WTC11 (cell line): ENCODE measurements at regions not wholly inside any gene's neighbourhood (a gene's known extent, or its start where the extent isn't known, plus 50 kb on each side); places are given as distances from the start of the nearest gene placed in this dataset.

Experiments used
- ATAC-seq: fragments of 200-7000 bp; cut with Tn5 transposase; 2 replicates; pipeline ENCODE4 v1.10.0; 2021; ENCODE audit warnings: mild to moderate bottlenecking, moderate library complexity
- CTCF ChIA-PET: fragments of 300-600 bp; sonication (Branson Sonifier 250); formaldehyde crosslinking; loops from one replicate; lab custom pipeline; 2021; ENCODE audit warnings: antibody characterized with exemption; lab: Charles Lee
- POLR2A ChIA-PET: fragments of 350-600 bp; sonication (Branson Sonifier 250); formaldehyde crosslinking; loops from one replicate; lab custom pipeline; 2021; ENCODE audit warnings: antibody characterized with exemption; lab: Charles Lee
- DNase-seq: peaks from one replicate; pipeline ENCODE4 v3.0.0; 2021; ENCODE audit warnings: low spot score
- H3K27ac Mint-ChIP-seq: 2 replicates; pipeline ENCODE4 v1.8.0; 2021; ENCODE audit warnings: mixed read lengths
- H3K27me3 Mint-ChIP-seq: 2 replicates; pipeline ENCODE4 v1.8.0; 2021; ENCODE audit warnings: low read depth, mild to moderate bottlenecking, moderate library complexity, mixed read lengths
- H3K36me3 Mint-ChIP-seq: 2 replicates; pipeline ENCODE4 v1.8.0; 2021; ENCODE audit warnings: mixed read lengths
- H3K4me1 Mint-ChIP-seq: 2 replicates; pipeline ENCODE4 v1.8.0; 2022; ENCODE audit warnings: mixed read lengths
- H3K4me3 Mint-ChIP-seq: 2 replicates; pipeline ENCODE4 v1.8.0; 2021; ENCODE audit warnings: mild to moderate bottlenecking, moderate library complexity, mixed read lengths
- H3K9me3 Mint-ChIP-seq: 2 replicates; pipeline ENCODE4 v1.8.0; 2021; ENCODE audit warnings: mixed read lengths
- ATF1 ChIP-seq: sonication (generic); formaldehyde crosslinking; IDR thresholded peaks from 2 replicates; pipeline ENCODE4 v1.8.1; 2023; ENCODE audit warnings: mild to moderate bottlenecking, moderate library complexity, missing genetic modification reagents
- FOXJ3 ChIP-seq: sonication (generic); formaldehyde crosslinking; IDR thresholded peaks from 2 replicates; pipeline ENCODE4 v1.9.0; 2021; ENCODE audit warnings: missing genetic modification reagents, mild to moderate bottlenecking, borderline replicate concordance
- GRHL2 ChIP-seq: fragments of 250-450 bp; sonication (Bioruptor Pico); IDR thresholded peaks from 2 replicates; pipeline ENCODE4 v1.8.0; 2022; ENCODE audit warnings: mild to moderate bottlenecking, moderate library complexity; ENCODE audit not compliant: insufficient replicate concordance, severe bottlenecking
- HMGA2 ChIP-seq: fragments of 250-450 bp; sonication (Bioruptor Pico); IDR thresholded peaks from 2 replicates; pipeline ENCODE4 v1.4.0; 2021; ENCODE audit warnings: mild to moderate bottlenecking, moderate library complexity
- KAT7 ChIP-seq: sonication (generic); formaldehyde crosslinking; IDR thresholded peaks from 2 replicates; pipeline ENCODE4 v1.8.1; 2023; ENCODE audit warnings: missing genetic modification reagents, mild to moderate bottlenecking, borderline replicate concordance
- MYBL2 ChIP-seq: sonication (generic); formaldehyde crosslinking; IDR thresholded peaks from 2 replicates; pipeline ENCODE4 v1.8.1; 2023; ENCODE audit warnings: mild to moderate bottlenecking, moderate library complexity, missing genetic modification reagents
- SOX15 ChIP-seq: fragments of 250-450 bp; sonication (Bioruptor Pico); IDR thresholded peaks from 2 replicates; pipeline ENCODE4 v1.9.0; 2021; ENCODE audit warnings: mild to moderate bottlenecking
- TEAD1 ChIP-seq: sonication (generic); formaldehyde crosslinking; IDR thresholded peaks from 2 replicates; pipeline ENCODE4 v1.8.0; 2022; ENCODE audit warnings: mild to moderate bottlenecking, missing genetic modification reagents
- ZNF121 ChIP-seq: sonication (generic); formaldehyde crosslinking; IDR thresholded peaks from 2 replicates; pipeline ENCODE4 v1.8.0; 2023; ENCODE audit warnings: missing genetic modification reagents
- ZNF416 ChIP-seq: fragments of 250-450 bp; sonication (Bioruptor Pico); IDR thresholded peaks from 2 replicates; pipeline ENCODE4 v1.9.0; 2021; ENCODE audit warnings: mild to moderate bottlenecking, inconsistent platforms
- ZNF423 ChIP-seq: fragments of 250-450 bp; sonication (Bioruptor Pico); IDR thresholded peaks from 2 replicates; pipeline ENCODE4 v2.1.2; 2022; ENCODE audit warnings: mild to moderate bottlenecking, moderate library complexity
- TF ChIP-seq, protein P1 (sequence below): fragments of 250-450 bp; sonication (Bioruptor Pico); IDR thresholded peaks from 2 replicates; pipeline ENCODE4 v1.9.0; 2021; ENCODE audit warnings: mild to moderate bottlenecking
- TF ChIP-seq, protein P2 (sequence below): sonication (generic); formaldehyde crosslinking; IDR thresholded peaks from 2 replicates; pipeline ENCODE4 v1.8.0; 2022; ENCODE audit warnings: mild to moderate bottlenecking, missing genetic modification reagents
- TF ChIP-seq, protein P3 (sequence below): sonication (generic); formaldehyde crosslinking; IDR thresholded peaks from 2 replicates; pipeline ENCODE4 v1.8.0; 2022; ENCODE audit warnings: mild to moderate bottlenecking, missing genetic modification reagents
- TF ChIP-seq, protein P4 (sequence below): sonication (generic); formaldehyde crosslinking; IDR thresholded peaks from 2 replicates; pipeline ENCODE4 v1.8.0; 2023; ENCODE audit warnings: missing genetic modification reagents
- TF ChIP-seq, protein P5 (sequence below): fragments of 250-450 bp; sonication (Bioruptor Pico); IDR thresholded peaks from 2 replicates; pipeline ENCODE4 v1.8.0; 2021; ENCODE audit warnings: mild to moderate bottlenecking
- TF ChIP-seq, protein P6 (sequence below): sonication (generic); formaldehyde crosslinking; IDR thresholded peaks from 2 replicates; pipeline ENCODE4 v1.8.1; 2023; ENCODE audit warnings: mild to moderate bottlenecking, moderate library complexity, missing genetic modification reagents
- TF ChIP-seq, protein P7 (sequence below): sonication (generic); formaldehyde crosslinking; IDR thresholded peaks from 2 replicates; pipeline ENCODE4 v1.8.0; 2023; ENCODE audit warnings: mild to moderate bottlenecking, missing genetic modification reagents
- TF ChIP-seq, protein P8 (sequence below): sonication (generic); formaldehyde crosslinking; IDR thresholded peaks from 2 replicates; pipeline ENCODE4 v1.8.1; 2023; ENCODE audit warnings: mild to moderate bottlenecking, missing genetic modification reagents, borderline replicate concordance

DNA sequence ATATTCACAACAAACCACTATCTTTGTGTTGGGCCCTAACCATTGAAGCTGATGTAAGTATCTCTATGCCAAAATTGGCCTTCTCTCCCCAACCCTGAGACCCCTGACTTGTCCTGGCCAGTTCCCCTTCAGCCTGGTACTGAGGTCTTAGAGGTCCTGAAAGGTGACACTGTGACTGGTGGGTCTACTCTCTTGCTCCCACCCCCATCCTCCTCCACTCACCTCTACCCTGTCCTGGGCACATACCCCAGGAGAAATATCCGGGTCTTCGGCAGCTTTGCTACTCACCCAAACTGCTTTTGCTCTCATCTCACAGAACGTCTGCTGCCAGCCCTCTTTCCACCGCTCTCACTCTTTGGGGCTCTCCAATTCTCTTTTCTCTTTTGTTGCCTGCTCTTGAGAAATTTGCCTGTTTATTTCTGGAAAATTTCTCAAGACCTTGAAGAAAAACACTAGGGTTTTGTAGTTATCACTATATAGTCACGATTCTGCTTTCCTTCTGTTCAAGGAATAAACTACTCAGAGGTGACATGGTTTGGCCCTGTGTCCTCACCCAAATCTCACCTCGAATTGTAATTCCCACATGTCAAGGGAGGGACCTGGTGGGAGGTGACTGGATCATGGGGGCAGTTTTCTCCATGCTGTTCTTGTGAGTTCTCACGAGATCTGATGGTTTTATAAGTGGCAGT lies 133.8 kb upstream of the PKDCC start (continued):
- TF ChIP-seq, protein P1, sequence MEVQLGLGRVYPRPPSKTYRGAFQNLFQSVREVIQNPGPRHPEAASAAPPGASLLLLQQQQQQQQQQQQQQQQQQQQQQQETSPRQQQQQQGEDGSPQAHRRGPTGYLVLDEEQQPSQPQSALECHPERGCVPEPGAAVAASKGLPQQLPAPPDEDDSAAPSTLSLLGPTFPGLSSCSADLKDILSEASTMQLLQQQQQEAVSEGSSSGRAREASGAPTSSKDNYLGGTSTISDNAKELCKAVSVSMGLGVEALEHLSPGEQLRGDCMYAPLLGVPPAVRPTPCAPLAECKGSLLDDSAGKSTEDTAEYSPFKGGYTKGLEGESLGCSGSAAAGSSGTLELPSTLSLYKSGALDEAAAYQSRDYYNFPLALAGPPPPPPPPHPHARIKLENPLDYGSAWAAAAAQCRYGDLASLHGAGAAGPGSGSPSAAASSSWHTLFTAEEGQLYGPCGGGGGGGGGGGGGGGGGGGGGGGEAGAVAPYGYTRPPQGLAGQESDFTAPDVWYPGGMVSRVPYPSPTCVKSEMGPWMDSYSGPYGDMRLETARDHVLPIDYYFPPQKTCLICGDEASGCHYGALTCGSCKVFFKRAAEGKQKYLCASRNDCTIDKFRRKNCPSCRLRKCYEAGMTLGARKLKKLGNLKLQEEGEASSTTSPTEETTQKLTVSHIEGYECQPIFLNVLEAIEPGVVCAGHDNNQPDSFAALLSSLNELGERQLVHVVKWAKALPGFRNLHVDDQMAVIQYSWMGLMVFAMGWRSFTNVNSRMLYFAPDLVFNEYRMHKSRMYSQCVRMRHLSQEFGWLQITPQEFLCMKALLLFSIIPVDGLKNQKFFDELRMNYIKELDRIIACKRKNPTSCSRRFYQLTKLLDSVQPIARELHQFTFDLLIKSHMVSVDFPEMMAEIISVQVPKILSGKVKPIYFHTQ (CRISPR knock-in tag): no peak
- TF ChIP-seq ZNF121 (no peak), GRHL2 (CRISPR knock-in tag) (no peak), KAT7 (CRISPR knock-in tag) (no peak), HMGA2 (no peak), SOX15 (CRISPR knock-in tag) (no peak), MYBL2 (CRISPR knock-in tag) (no peak), TEAD1 (no peak)
- TF ChIP-seq, protein P2, sequence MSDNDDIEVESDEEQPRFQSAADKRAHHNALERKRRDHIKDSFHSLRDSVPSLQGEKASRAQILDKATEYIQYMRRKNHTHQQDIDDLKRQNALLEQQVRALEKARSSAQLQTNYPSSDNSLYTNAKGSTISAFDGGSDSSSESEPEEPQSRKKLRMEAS: no peak
- TF ChIP-seq, protein P3, sequence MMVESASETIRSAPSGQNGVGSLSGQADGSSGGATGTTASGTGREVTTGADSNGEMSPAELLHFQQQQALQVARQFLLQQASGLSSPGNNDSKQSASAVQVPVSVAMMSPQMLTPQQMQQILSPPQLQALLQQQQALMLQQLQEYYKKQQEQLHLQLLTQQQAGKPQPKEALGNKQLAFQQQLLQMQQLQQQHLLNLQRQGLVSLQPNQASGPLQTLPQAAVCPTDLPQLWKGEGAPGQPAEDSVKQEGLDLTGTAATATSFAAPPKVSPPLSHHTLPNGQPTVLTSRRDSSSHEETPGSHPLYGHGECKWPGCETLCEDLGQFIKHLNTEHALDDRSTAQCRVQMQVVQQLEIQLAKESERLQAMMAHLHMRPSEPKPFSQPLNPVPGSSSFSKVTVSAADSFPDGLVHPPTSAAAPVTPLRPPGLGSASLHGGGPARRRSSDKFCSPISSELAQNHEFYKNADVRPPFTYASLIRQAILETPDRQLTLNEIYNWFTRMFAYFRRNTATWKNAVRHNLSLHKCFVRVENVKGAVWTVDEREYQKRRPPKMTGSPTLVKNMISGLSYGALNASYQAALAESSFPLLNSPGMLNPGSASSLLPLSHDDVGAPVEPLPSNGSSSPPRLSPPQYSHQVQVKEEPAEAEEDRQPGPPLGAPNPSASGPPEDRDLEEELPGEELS (CRISPR knock-in tag): no peak
- TF ChIP-seq, all 79 proteins: peak for 0

DNA sequence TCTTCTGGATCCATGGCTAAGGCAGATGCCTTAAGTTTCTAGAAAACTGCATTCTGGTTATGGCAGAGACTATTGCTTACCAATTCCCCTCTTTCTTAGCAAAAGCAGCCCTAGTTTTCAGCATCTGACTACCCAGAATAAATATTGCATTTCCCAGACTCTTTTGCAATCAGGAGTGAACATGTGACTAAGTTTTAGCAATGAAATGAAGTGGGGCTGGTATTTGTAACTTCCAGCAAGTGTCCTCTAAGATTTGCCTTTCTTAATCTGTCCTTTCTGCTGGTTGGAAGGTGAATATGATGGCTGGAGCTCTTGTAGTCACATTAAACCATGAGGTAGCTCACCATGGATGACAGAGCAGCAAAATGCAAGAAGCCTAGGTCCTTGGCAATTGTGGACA lies 132.9 kb upstream of the PKDCC start:
- H3K27ac Mint-ChIP-seq: no peak overlapping the region
- no peaks in the 10 kb centered on the region for H3K4me1 Mint-ChIP-seq
- no peaks in the 10 kb centered on the region for H3K9me3 Mint-ChIP-seq
- no peak overlapping the region for H3K4me3 Mint-ChIP-seq
- H3K27me3 Mint-ChIP-seq: no peaks in the 10 kb centered on the region
- ATAC-seq (no peak), DNase-seq (no peak)
- POLR2A ChIA-PET: no interaction called here
- no peak for TF ChIP-seq ZNF416 (CRISPR knock-in tag)
- TF ChIP-seq, protein P4, sequence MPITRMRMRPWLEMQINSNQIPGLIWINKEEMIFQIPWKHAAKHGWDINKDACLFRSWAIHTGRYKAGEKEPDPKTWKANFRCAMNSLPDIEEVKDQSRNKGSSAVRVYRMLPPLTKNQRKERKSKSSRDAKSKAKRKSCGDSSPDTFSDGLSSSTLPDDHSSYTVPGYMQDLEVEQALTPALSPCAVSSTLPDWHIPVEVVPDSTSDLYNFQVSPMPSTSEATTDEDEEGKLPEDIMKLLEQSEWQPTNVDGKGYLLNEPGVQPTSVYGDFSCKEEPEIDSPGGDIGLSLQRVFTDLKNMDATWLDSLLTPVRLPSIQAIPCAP (CRISPR knock-in tag): no peak
- no peak for TF ChIP-seq FOXJ3 (CRISPR knock-in tag)
- TF ChIP-seq, protein P5, sequence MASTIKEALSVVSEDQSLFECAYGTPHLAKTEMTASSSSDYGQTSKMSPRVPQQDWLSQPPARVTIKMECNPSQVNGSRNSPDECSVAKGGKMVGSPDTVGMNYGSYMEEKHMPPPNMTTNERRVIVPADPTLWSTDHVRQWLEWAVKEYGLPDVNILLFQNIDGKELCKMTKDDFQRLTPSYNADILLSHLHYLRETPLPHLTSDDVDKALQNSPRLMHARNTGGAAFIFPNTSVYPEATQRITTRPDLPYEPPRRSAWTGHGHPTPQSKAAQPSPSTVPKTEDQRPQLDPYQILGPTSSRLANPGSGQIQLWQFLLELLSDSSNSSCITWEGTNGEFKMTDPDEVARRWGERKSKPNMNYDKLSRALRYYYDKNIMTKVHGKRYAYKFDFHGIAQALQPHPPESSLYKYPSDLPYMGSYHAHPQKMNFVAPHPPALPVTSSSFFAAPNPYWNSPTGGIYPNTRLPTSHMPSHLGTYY (CRISPR knock-in tag): no peak
- TF ChIP-seq, protein P6, sequence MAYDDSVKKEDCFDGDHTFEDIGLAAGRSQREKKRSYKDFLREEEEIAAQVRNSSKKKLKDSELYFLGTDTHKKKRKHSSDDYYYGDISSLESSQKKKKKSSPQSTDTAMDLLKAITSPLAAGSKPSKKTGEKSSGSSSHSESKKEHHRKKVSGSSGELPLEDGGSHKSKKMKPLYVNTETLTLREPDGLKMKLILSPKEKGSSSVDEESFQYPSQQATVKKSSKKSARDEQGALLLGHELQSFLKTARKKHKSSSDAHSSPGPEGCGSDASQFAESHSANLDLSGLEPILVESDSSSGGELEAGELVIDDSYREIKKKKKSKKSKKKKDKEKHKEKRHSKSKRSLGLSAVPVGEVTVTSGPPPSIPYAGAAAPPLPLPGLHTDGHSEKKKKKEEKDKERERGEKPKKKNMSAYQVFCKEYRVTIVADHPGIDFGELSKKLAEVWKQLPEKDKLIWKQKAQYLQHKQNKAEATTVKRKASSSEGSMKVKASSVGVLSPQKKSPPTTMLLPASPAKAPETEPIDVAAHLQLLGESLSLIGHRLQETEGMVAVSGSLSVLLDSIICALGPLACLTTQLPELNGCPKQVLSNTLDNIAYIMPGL (CRISPR knock-in tag): no peak
- TF ChIP-seq ATF1 (CRISPR knock-in tag): no peak
- TF ChIP-seq, protein P7, sequence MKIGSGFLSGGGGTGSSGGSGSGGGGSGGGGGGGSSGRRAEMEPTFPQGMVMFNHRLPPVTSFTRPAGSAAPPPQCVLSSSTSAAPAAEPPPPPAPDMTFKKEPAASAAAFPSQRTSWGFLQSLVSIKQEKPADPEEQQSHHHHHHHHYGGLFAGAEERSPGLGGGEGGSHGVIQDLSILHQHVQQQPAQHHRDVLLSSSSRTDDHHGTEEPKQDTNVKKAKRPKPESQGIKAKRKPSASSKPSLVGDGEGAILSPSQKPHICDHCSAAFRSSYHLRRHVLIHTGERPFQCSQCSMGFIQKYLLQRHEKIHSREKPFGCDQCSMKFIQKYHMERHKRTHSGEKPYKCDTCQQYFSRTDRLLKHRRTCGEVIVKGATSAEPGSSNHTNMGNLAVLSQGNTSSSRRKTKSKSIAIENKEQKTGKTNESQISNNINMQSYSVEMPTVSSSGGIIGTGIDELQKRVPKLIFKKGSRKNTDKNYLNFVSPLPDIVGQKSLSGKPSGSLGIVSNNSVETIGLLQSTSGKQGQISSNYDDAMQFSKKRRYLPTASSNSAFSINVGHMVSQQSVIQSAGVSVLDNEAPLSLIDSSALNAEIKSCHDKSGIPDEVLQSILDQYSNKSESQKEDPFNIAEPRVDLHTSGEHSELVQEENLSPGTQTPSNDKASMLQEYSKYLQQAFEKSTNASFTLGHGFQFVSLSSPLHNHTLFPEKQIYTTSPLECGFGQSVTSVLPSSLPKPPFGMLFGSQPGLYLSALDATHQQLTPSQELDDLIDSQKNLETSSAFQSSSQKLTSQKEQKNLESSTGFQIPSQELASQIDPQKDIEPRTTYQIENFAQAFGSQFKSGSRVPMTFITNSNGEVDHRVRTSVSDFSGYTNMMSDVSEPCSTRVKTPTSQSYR (CRISPR knock-in tag): no peak
- TF ChIP-seq ZNF423 (CRISPR knock-in tag): no peak
- TF ChIP-seq, protein P8, sequence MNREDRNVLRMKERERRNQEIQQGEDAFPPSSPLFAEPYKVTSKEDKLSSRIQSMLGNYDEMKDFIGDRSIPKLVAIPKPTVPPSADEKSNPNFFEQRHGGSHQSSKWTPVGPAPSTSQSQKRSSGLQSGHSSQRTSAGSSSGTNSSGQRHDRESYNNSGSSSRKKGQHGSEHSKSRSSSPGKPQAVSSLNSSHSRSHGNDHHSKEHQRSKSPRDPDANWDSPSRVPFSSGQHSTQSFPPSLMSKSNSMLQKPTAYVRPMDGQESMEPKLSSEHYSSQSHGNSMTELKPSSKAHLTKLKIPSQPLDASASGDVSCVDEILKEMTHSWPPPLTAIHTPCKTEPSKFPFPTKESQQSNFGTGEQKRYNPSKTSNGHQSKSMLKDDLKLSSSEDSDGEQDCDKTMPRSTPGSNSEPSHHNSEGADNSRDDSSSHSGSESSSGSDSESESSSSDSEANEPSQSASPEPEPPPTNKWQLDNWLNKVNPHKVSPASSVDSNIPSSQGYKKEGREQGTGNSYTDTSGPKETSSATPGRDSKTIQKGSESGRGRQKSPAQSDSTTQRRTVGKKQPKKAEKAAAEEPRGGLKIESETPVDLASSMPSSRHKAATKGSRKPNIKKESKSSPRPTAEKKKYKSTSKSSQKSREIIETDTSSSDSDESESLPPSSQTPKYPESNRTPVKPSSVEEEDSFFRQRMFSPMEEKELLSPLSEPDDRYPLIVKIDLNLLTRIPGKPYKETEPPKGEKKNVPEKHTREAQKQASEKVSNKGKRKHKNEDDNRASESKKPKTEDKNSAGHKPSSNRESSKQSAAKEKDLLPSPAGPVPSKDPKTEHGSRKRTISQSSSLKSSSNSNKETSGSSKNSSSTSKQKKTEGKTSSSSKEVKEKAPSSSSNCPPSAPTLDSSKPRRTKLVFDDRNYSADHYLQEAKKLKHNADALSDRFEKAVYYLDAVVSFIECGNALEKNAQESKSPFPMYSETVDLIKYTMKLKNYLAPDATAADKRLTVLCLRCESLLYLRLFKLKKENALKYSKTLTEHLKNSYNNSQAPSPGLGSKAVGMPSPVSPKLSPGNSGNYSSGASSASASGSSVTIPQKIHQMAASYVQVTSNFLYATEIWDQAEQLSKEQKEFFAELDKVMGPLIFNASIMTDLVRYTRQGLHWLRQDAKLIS (CRISPR knock-in tag): no peak
- no peaks in the 10 kb centered on the region for H3K36me3 Mint-ChIP-seq
- CTCF ChIA-PET: no interaction called here
